Astrocyte of the spinal cord (primary cell): ENCODE measurements at regions not wholly inside any gene's neighbourhood (a gene's known extent, or its start where the extent isn't known, plus 50 kb on each side); places are given as distances from the start of the nearest gene placed in this dataset.

Experiments
- DNase-seq: peaks from one replicate; pipeline ENCODE4 v3.0.0; 2011; ENCODE audit warnings: low read depth, low spot score
- H3K4me3 ChIP-seq: 2 replicates; pipeline ENCODE4 v1.5.1; 2011; ENCODE audit warnings: low read depth, mild to moderate bottlenecking, low read length, moderate library complexity
- CTCF ChIP-seq: IDR thresholded peaks from 2 replicates; pipeline ENCODE4 v1.5.1; 2012; ENCODE audit warnings: low read depth, mild to moderate bottlenecking, low read length, inconsistent platforms
- in situ Hi-C: cut with HindIII; loops from 2 replicates; pipeline ENCODE4 v1.10.0; 2017; ENCODE audit warnings: low sequenced_read_pairs

- TF ChIP-seq CTCF: no peak
- in situ Hi-C loops: no loop called here
- peak; percentile 96 for DNase-seq
- no peak overlapping the region for H3K4me3 ChIP-seq
These were observed 57.9 kb upstream of the KCNE4 start for GRCh38 chr2:222993920-222994650.

- no peak for DNase-seq
- in situ Hi-C loops: no loop called here
- H3K4me3 ChIP-seq: no peak overlapping the region
- TF ChIP-seq CTCF: no peak
These were observed 53.5 kb upstream of the KCNE4 start for GRCh38 chr2:222998459-222998858.

- no peak for DNase-seq
- H3K4me3 ChIP-seq: no peak overlapping the region
- in situ Hi-C loops: no loop called here
- TF ChIP-seq CTCF: no peak
These were observed 50.9 kb upstream of the KCNE4 start for GRCh38 chr2:223000872-223001796.

GRCh38 chr2:223001797-223002175 lies 50.2 kb upstream of the KCNE4 start:
- in situ Hi-C loops: no loop called here
- H3K4me3 ChIP-seq: no peak overlapping the region
- TF ChIP-seq CTCF: no peak
- peak; percentile 42 for DNase-seq
